Lung (tissue), 11 donors: ENCODE measurements at regions not wholly inside any gene's neighbourhood (a gene's known extent, or its start where the extent isn't known, plus 50 kb on each side); places are given as distances from the start of the nearest gene placed in this dataset.
"Not testable (repeated sequence)": the region's sequence is repeated elsewhere in the genome, so short reads cannot be mapped to it uniquely, and the experiment has no call there.

ENCODE experiments used
- ATAC-seq: fragments of 200-7000 bp; cut with Tn5 transposase; one replicate; pipeline ENCODE4 v1.9.1; 2020; ENCODE audit warnings: moderate number of reproducible peaks; ENCODE audit not compliant: insufficient read depth, low FRiP score
- DNase-seq, 3 donors: peaks; one replicate each; pipeline ENCODE4 v3.0.0-alpha.2; 2013 to 2017
- H3K27ac ChIP-seq, 2 donors: one replicate each; pipeline ENCODE4 v1.5.1; 2013; ENCODE audit warnings: mild to moderate bottlenecking in 2 of 2, moderate library complexity in 2 of 2, control low read depth in 1 of 2, inconsistent platforms in 1 of 2, low read depth in 1 of 2, low read length in 1 of 2
- H3K27me3 ChIP-seq, 3 donors: one replicate each; pipeline ENCODE4 v1.5.1; 2013; ENCODE audit warnings: low read length in 2 of 3; ENCODE audit not compliant: control insufficient read depth in 3 of 3, insufficient read depth in 3 of 3
- H3K36me3 ChIP-seq, 4 donors: one replicate each; pipeline ENCODE4 v1.5.1; 2013; ENCODE audit warnings: low read length in 4 of 4, mild to moderate bottlenecking in 1 of 4, moderate library complexity in 1 of 4; ENCODE audit not compliant: control insufficient read depth in 4 of 4, insufficient read depth in 4 of 4
- H3K4me1 ChIP-seq, 5 donors: one replicate each; pipeline ENCODE4 v1.5.1; 2013; ENCODE audit warnings: low read length in 5 of 5, mild to moderate bottlenecking in 2 of 5, moderate library complexity in 1 of 5; ENCODE audit not compliant: control insufficient read depth in 5 of 5, insufficient read depth in 5 of 5
- H3K4me3 ChIP-seq: one replicate; pipeline ENCODE4 v1.5.1; 2013; ENCODE audit warnings: mild to moderate bottlenecking, control low read depth, moderate library complexity
- H3K9ac ChIP-seq, 2 donors: one replicate each; pipeline ENCODE4 v1.5.1; 2013; ENCODE audit warnings: low read length in 2 of 2, control low read depth in 1 of 2; ENCODE audit not compliant: insufficient read depth in 1 of 2
- H3K9me3 ChIP-seq, 4 donors: one replicate each; pipeline ENCODE4 v1.5.1; 2013; ENCODE audit warnings: low read length in 3 of 4, mild to moderate bottlenecking in 1 of 4, moderate library complexity in 1 of 4; ENCODE audit not compliant: control insufficient read depth in 4 of 4, insufficient read depth in 3 of 4
- CTCF ChIP-seq: IDR thresholded peaks from 2 replicates; pipeline ENCODE4 v1.5.1; 2012; ENCODE audit warnings: mild to moderate bottlenecking; ENCODE audit errors: control extremely low read depth, extremely low read depth
- WGBS, 2 donors: extraction: QIAGEN DNeasy Blood & Tissue Kit; methylation state at CpG; one replicate each; pipeline ENCODE4 v1.1.7; 2013; 5-methylcytosine and 5-hydroxymethylcytosine counted together
- donor health status: control.
- donor health status: control.
- donor health status: Bipolar disorder and iron deficiency.
- donor health status: healthy.
- donor health status: DM: yes; HTN: yes; CAD: no.

GRCh38 chr4:174403177-174403543 lies 119.1 kb downstream of the HPGD start:
- Histone ChIP-seq H3K9ac (no peak overlapping the region), H3K36me3 (no peaks in the 10 kb centered on the region), H3K4me3 (no peak overlapping the region), H3K9me3 (no peaks in the 10 kb centered on the region), H3K27ac (no peak overlapping the region), H3K4me1 (peaks cover 0 to 10% (median 0%) of the 10 kb centered on the region in 5 donors), H3K27me3 (no peaks in the 10 kb centered on the region)
- DNase-seq (no peak), ATAC-seq (no peak)
- no peak for TF ChIP-seq CTCF
- 74 to 78% methylated on average over 6 of the region's 6 CpGs for WGBS, 2 donors

- DNase-seq: no peak
- H3K9ac ChIP-seq: no peak overlapping the region
These were observed 118.9 kb downstream of the CEP44 start for GRCh38 chr4:174402470-174403176.

GRCh38 chr4:174401471-174402130 lies 117.9 kb downstream of the CEP44 start:
- no peak overlapping the region for H3K27ac ChIP-seq
- no peaks in the 10 kb centered on the region for H3K27me3 ChIP-seq
- no peak overlapping the region for H3K4me3 ChIP-seq
- H3K9me3 ChIP-seq: no peaks in the 10 kb centered on the region
- ATAC-seq (no peak), DNase-seq (no peak)
- 81 to 84% methylated on average over 11 of the region's 11 CpGs for WGBS, 2 donors
- H3K9ac ChIP-seq: no peak overlapping the region
- no peaks in the 10 kb centered on the region for H3K36me3 ChIP-seq
- no peak for TF ChIP-seq CTCF
- H3K4me1 ChIP-seq: peaks cover 0 to 10% (median 0%) of the 10 kb centered on the region in 5 donors

More at GRCh38 chr4:174402470-174403176, 118.9 kb downstream of the CEP44 start:
- 65 to 67% methylated on average over 3 of the region's 3 CpGs for WGBS, 2 donors
- Histone ChIP-seq H3K27ac (no peak overlapping the region), H3K27me3 (no peaks in the 10 kb centered on the region), H3K9me3 (no peaks in the 10 kb centered on the region), H3K4me1 (peaks cover 0 to 10% (median 0%) of the 10 kb centered on the region in 5 donors), H3K36me3 (no peaks in the 10 kb centered on the region), H3K4me3 (no peak overlapping the region)
- TF ChIP-seq CTCF: no peak
- no peak for ATAC-seq

GRCh38 chr4:174400603-174401302 lies 117.0 kb downstream of the CEP44 start:
- not testable (repeated sequence) for H3K27me3 ChIP-seq, H3K36me3 ChIP-seq, H3K4me1 ChIP-seq, DNase-seq, H3K4me3 ChIP-seq, ATAC-seq, H3K9ac ChIP-seq, H3K27ac ChIP-seq, H3K9me3 ChIP-seq
- WGBS, 2 donors: 74 to 78% methylated on average over 8 of the region's 8 CpGs
